ENCODE measurements at regions not wholly inside any gene's neighbourhood (a gene's known extent, or its start where the extent isn't known, plus 50 kb on each side); places are given as distances from the start of the nearest gene placed in this dataset.
"Not testable (repeated sequence)": the region's sequence is repeated elsewhere in the genome, so short reads cannot be mapped to it uniquely, and the experiment has no call there.

GRCh38 chr6:21856844-21857243, 263.3 kb downstream of the SOX4 start:
- DNase-seq = no peak

GRCh38 chr6:21858076-21858475, 264.5 kb downstream of the SOX4 start:
- DNase-seq = no peak

DNA sequence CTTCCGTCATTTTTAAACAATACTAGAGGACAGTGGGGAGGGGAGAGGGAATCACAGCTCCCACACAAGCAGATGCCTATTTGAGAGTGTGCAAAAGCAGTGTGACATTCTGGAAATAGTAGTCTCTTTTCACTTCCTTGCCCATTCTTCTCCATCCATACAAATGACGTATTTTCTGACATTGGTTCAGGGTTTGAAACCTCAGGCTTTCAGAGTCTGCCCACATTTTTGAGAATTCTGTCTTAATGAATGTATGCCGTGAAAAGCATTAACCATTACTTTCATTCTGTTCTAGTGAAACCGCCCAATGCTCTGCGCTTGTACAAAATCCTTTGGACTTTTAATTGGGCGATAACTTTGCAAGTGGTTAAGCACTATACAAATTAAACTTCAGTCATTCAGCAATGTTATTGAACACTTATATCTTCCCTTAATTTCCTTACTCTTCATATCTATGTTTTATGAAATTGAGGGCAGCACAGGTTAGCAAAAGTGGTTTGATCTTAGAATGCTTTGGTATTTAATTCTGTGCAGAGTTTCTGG, 265.7 kb downstream of the SOX4 start:
- no peak for DNase-seq

- no peak for DNase-seq
These were observed 268.4 kb downstream of the SOX4 start for GRCh38 chr6:21861942-21862341.

DNA sequence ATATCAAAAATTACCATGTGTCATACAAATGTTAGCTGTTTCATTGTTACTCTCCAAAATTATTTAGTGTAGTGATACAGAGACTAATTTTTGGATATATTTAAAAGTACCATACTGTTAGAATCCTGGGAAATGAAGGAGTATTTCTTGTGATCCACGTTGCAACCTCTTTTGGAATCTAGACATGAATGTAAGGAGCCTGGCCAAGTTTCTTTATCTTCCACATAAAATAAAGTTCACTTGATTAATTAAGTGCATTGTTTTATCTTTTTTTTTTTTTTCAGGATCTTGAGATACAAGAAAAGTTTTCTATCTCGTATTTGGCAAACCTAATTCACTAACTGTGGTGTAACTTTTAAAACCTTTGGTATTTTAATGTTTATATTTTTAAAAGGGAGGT, 270.7 kb downstream of the SOX4 start:
- DNase-seq = no peak

- no peak for DNase-seq
These were observed 274.7 kb downstream of the SOX4 start for GRCh38 chr6:21868226-21868625.

GRCh38 chr6:21869085-21869771, 275.7 kb downstream of the SOX4 start:
- DNase-seq = no peak

GRCh38 chr6:21870076-21870730, 276.7 kb downstream of the SOX4 start:
- DNase-seq = no peak

GRCh38 chr6:21871831-21872230, 278.3 kb downstream of the SOX4 start:
- no peak for DNase-seq

GRCh38 chr6:21872749-21873148, 279.2 kb downstream of the SOX4 start:
- DNase-seq = no peak

GRCh38 chr6:21873562-21873961, 280.0 kb downstream of the SOX4 start:
- no peak for DNase-seq

GRCh38 chr6:21874372-21874771, 280.8 kb downstream of the SOX4 start:
- DNase-seq = no peak

- not testable (repeated sequence) for DNase-seq
These were observed 283.5 kb downstream of the SOX4 start for GRCh38 chr6:21877037-21877436.

DNA sequence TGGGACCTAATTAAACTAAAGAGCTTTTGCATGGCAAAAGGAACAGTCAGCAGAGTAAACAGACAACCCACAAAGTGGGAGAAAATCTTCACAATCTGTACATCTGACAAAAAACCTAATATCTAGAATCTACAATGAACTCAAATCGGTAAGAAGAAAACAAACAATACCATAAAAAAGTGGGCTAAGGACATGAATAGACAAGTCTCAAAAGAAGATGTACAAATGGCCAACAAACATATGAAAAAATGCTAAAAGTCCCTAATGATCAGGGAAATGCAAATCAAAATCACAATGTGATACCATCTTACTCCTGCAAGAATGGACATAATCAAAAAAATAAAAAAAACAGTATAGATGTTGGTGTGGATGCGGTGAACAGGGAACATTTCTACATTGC, 286.7 kb downstream of the SOX4 start:
- not testable (repeated sequence) for DNase-seq

DNA sequence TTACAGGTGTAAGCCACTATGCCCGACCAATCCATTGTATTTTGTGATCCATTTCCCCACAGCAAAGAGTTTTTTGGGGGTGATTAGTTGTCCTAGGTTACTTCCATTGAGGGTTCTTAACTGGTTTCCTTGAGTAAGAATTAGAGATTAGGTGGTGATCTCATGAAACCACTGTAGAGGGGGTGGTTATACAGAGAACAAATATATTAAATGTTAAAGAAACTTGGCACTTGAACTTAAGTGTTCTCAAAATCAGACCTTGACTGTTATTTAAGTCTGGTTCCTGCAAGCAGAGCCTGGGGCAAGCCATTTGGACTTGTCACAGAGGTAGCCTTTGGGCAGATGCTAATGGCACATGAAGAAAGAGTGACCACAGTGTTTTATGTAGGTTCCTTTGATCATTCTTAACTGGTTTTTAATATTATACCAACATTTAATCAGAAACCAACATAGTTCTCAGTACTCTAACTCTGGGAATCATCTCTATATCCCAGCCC, 288.5 kb downstream of the SOX4 start:
- DNase-seq = no peak

DNA sequence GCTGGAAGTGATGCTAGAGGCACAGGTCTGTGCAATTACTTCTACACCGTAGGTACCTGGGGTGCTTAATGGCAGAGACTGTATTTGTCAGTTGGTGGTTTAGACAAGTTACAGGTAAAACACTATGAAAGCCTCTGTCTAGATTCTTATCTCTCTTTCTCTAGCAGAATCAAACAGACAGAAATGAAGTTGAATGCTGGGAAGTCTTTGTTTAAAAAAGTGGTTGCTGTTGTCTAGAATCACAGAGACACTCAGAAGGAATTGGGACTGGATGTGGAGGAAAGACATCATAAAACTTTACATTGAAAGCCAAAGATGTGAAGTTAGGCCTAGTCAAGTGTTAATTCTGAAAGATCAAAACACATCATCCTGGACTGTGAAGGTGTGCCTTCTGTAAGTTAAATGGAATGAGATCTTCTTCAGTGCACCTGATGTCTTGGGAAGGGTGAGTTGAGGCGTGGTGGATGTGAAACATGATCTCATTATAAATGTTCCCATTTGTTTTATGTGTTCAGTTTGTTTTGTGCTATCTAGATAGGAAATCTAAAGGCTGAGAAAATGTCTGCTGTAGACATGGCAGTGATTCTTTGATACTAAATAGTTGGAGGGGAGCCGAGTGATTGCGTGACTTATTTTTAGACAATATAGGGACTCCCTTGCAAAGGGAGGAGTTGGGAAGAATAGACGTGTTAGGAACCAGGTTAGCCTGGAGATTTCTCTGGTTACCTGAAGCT, 290.2 kb downstream of the SOX4 start:
- peak; percentile 46 for DNase-seq

- DNase-seq = no peak
These were observed 291.6 kb downstream of the SOX4 start for GRCh38 chr6:21885111-21885510.

GRCh38 chr6:21885532-21886114, 292.1 kb downstream of the SOX4 start:
- no peak for DNase-seq

DNA sequence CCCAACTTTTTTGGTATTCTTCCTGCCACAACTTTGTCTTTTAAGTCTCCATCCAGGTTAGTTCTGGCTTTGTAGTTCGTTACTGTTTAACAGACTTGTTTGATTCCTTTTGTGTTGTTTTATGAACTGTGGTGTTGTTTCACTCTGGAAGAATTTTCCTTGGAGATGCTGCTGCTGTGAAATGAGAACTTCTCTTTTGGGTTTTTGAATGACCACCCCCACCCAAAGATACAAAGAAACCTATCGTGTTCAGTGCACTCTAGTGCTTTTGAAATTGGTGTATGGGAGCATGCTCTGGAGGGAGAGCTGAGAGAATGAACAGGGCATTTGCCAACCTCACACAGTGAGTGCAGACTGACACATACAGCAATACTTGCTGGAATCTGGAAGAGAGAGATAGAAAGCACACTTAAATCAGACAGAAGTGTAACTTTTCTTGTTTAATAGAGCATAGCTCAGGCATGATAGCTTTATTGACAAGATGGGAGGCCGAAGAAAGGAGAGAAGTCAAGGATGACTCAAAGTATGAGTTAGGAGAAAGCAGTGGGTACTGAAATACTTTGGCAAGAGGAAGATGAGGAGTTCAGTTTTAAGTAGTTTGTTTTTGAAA, 293.1 kb downstream of the SOX4 start:
- no peak for DNase-seq

GRCh38 chr6:21887231-21888185, 294.0 kb downstream of the SOX4 start:
- no peak for DNase-seq

- no peak for DNase-seq
These were observed 297.5 kb downstream of the SOX4 start for GRCh38 chr6:21891080-21891479.

GRCh38 chr6:21893793-21894192, 300.2 kb downstream of the SOX4 start:
- no peak for DNase-seq
